Sigmoid colon (tissue), 6 donors: ENCODE measurements at regions not wholly inside any gene's neighbourhood (a gene's known extent, or its start where the extent isn't known, plus 50 kb on each side); places are given as distances from the start of the nearest gene placed in this dataset.
"Not testable (repeated sequence)": the region's sequence is repeated elsewhere in the genome, so short reads cannot be mapped to it uniquely, and the experiment has no call there.

Source experiments
- DNase-seq: peaks from one replicate; pipeline ENCODE4 v3.0.0-alpha.2; 2019
- H3K27ac ChIP-seq, 4 donors: fragments of 200-600 bp; sonication (generic); one replicate each; pipeline ENCODE4 v1.5.1; 2016 to 2019; ENCODE audit warnings: mild to moderate bottlenecking in 1 of 4
- H3K27me3 ChIP-seq, 3 donors: fragments of 200-600 bp; sonication (generic); one replicate each; pipeline ENCODE4 v1.5.1; 2019; ENCODE audit warnings: mild to moderate bottlenecking in 1 of 3
- H3K36me3 ChIP-seq, 4 donors: fragments of 200-600 bp; sonication (generic); one replicate each; pipeline ENCODE4 v1.5.1; 2016 to 2019
- H3K4me1 ChIP-seq, 4 donors: fragments of 200-600 bp; sonication (generic); one replicate each; pipeline ENCODE4 v1.5.1; 2017 to 2019
- H3K4me3 ChIP-seq, 4 donors: fragments of 200-600 bp; sonication (generic); one replicate each; pipeline ENCODE4 v1.5.1; 2017 to 2019; ENCODE audit warnings: mild to moderate bottlenecking in 2 of 4, moderate library complexity in 1 of 4
- H3K9me3 ChIP-seq, 4 donors: fragments of 200-600 bp in 3 of 4; sonication (generic) in 3 of 4; one replicate each; pipeline versions ENCODE4 v1.5.1 to v1.6.1; 2013 to 2019
- CTCF ChIP-seq, 4 experiments: fragments of 450-650 bp in 3 of 4; fragments of 200-600 bp in 1 of 4; IDR thresholded peaks; one replicate each; pipeline ENCODE4 v1.5.1; 2016 to 2019; ENCODE audit warnings: antibody characterized with exemption in 4 of 4, mild to moderate bottlenecking in 3 of 4, moderate library complexity in 2 of 4
- EP300 ChIP-seq, 4 donors: sonication (generic); formaldehyde crosslinking; IDR thresholded peaks; one replicate each; pipeline ENCODE4 v1.6.1; 2017; ENCODE audit warnings: antibody characterized with exemption in 4 of 4
- POLR2A ChIP-seq, 2 donors: fragments of 450-650 bp; IDR thresholded peaks; one replicate each; pipeline ENCODE4 v1.6.1; 2016; ENCODE audit warnings: antibody characterized with exemption in 2 of 2, mild to moderate bottlenecking in 2 of 2, moderate library complexity in 2 of 2
- POLR2AphosphoS5 ChIP-seq, 4 donors: sonication (generic); formaldehyde crosslinking; IDR thresholded peaks; one replicate each; pipeline ENCODE4 v1.6.1; 2017; ENCODE audit warnings: antibody characterized with exemption in 4 of 4
- WGBS, 2 donors: extraction: QIAGEN DNeasy Blood & Tissue Kit; methylation state at CpG; one replicate each; pipeline ENCODE4 v1.1.7; 2013; 5-methylcytosine and 5-hydroxymethylcytosine counted together
- intact Hi-C: fragments of 100-400 bp; cut with DNase I; formaldehyde crosslinking; loops from one replicate; pipeline ENCODE4 v1.15.1; 2023
- donor health status: healthy with polysubstance abuse.
- donor health status: healthy.

DNA sequence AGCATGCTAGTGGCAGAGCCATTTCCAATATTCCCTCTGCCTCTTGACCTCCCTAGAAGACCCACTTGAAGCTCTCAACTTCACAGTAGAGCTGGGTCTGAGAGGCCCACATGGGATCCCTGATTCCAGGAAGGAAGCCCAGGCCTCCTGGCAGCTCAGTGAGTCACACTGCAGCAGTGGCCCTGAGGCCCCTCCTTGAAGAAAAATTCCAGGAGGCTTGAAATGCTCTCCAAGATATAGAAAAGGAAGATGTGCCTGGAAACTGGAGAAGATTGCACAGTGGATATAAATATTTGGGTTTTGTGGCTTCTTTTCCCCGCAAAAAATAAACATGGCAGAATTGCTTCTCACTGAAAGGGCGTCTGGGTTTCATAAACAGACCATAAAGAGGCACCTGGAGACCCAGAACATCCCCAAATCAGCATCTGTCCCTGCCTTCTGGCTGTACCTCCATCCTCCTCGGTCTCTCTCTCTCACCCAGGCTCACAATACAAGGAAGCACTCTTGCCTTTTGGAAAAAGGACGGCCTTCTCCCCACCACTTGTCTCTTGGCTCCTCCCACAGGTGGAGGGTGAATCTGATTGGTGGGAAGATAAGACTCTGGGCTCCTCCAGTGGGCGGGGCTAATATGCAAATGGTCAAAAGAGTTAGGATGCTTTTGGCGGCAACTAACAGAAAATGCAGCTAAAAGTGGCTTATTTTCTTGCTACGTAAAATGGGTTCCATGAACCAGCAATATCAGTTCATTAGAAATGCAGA lies 200.0 kb upstream of the SULF2 start:
- TF ChIP-seq CTCF (IDR thresholded peaks at IDR 0.05) (no peak), EP300 (IDR thresholded peaks at IDR 0.05) (no peak), POLR2A (IDR thresholded peaks at IDR 0.05) (no peak)
- DNase-seq = no peak
- Histone ChIP-seq H3K27me3 (no peaks in the 10 kb centered on the region), H3K36me3 (no peaks in the 10 kb centered on the region), H3K27ac (peak overlapping the region in 2 of 4 donors; percentile 17 to 24), H3K4me1 (peaks cover 0 to 13% (median 6%) of the 10 kb centered on the region in 4 donors), H3K4me3 (no peak overlapping the region), H3K9me3 (no peaks in the 10 kb centered on the region)
- intact Hi-C loops = no loop called here
- WGBS, 2 donors = 70 to 77% methylated on average over 7 of the region's 7 CpGs

DNA sequence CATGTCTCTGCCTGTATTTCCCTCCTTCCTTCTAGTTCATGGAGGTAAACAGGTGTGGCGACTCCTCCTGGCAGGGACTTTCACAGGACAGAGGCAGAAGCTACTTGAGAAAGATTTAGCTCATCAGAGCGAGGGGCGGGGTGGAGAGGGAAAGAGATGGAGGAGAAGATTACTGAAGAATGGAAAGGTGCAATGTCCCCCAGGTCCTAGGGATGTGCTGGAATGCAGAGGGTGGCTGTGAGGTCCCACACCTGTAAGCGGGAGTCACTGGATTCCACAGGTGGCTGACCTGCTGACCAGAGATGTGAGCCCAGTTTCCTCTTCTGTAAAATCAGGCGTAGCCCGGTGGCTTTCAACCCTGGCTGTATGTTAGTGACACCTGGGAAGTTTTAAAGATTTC lies 199.2 kb upstream of the SULF2 start:
- intact Hi-C loops = no loop called here
- DNase-seq = no peak
- WGBS, 2 donors = 80 to 88% methylated on average over 6 of the region's 6 CpGs
- Histone ChIP-seq H3K4me1 (peaks cover 0 to 10% (median 6%) of the 10 kb centered on the region in 4 donors), H3K9me3 (no peaks in the 10 kb centered on the region), H3K27ac (no peak overlapping the region), H3K4me3 (no peak overlapping the region), H3K27me3 (no peaks in the 10 kb centered on the region), H3K36me3 (no peaks in the 10 kb centered on the region)
- TF ChIP-seq POLR2A (IDR thresholded peaks at IDR 0.05) = no peak
- TF ChIP-seq POLR2AphosphoS5 (IDR thresholded peaks at IDR 0.05) = no peak
- TF ChIP-seq EP300 (IDR thresholded peaks at IDR 0.05) = no peak
- TF ChIP-seq CTCF (IDR thresholded peaks at IDR 0.05) = no peak

- intact Hi-C loops, DNase-seq, H3K27me3 ChIP-seq, H3K9me3 ChIP-seq, H3K4me3 ChIP-seq, H3K27ac ChIP-seq, H3K36me3 ChIP-seq: not testable (repeated sequence)
- WGBS, 2 donors = 55% methylated on average over 7 to 8 of the region's 8 CpGs
- H3K4me1 ChIP-seq = peaks cover 0 to 18% (median 6%) of the 10 kb centered on the region in 4 donors
Measured at GRCh38 chr20:47983642-47984041, 198.4 kb upstream of the SULF2 start.

GRCh38 chr20:47982574-47983360 lies 197.5 kb upstream of the SULF2 start:
- TF ChIP-seq EP300 (IDR thresholded peaks at IDR 0.05) (no peak), POLR2AphosphoS5 (IDR thresholded peaks at IDR 0.05) (no peak), CTCF (IDR thresholded peaks at IDR 0.05) (no peak), POLR2A (IDR thresholded peaks at IDR 0.05) (no peak)
- intact Hi-C loops = no loop called here
- H3K27ac ChIP-seq = no peak overlapping the region
- no peaks in the 10 kb centered on the region for H3K36me3 ChIP-seq
- 49 to 78% methylated on average over 18 of the region's 18 CpGs for WGBS, 2 donors
- no peak overlapping the region for H3K4me3 ChIP-seq
- DNase-seq = no peak
- peaks cover 0 to 23% (median 8%) of the 10 kb centered on the region in 4 donors for H3K4me1 ChIP-seq
- H3K27me3 ChIP-seq = no peaks in the 10 kb centered on the region
- no peaks in the 10 kb centered on the region for H3K9me3 ChIP-seq

GRCh38 chr20:47981222-47981621 lies 195.9 kb upstream of the SULF2 start:
- TF ChIP-seq EP300 (IDR thresholded peaks at IDR 0.05) (no peak), CTCF (IDR thresholded peaks at IDR 0.05) (no peak), POLR2A (IDR thresholded peaks at IDR 0.05) (no peak), POLR2AphosphoS5 (IDR thresholded peaks at IDR 0.05) (no peak)
- H3K36me3 ChIP-seq = no peaks in the 10 kb centered on the region
- H3K27me3 ChIP-seq = no peaks in the 10 kb centered on the region
- intact Hi-C loops = no loop called here
- no peak for DNase-seq
- H3K4me1 ChIP-seq = peaks cover 0 to 32% (median 13%) of the 10 kb centered on the region in 4 donors
- 33 to 67% methylated on average over 6 of the region's 6 CpGs for WGBS, 2 donors
- no peak overlapping the region for H3K4me3 ChIP-seq
- H3K9me3 ChIP-seq = no peaks in the 10 kb centered on the region
- no peak overlapping the region for H3K27ac ChIP-seq
